Ascending aorta (tissue), 2 donors: ENCODE measurements at regions not wholly inside any gene's neighbourhood (a gene's known extent, or its start where the extent isn't known, plus 50 kb on each side); places are given as distances from the start of the nearest gene placed in this dataset.

Experiments
- DNase-seq, 2 donors: peaks; one replicate each; pipeline ENCODE4 v3.0.0-alpha.2; 2019; ENCODE audit warnings: low spot score in 2 of 2
- H3K27ac ChIP-seq, 2 donors: fragments of 200-600 bp; sonication (generic); one replicate each; pipeline ENCODE4 v1.5.1; 2016 to 2017; ENCODE audit warnings: mild to moderate bottlenecking in 1 of 2
- H3K27me3 ChIP-seq: fragments of 200-600 bp; sonication (generic); one replicate; pipeline ENCODE4 v1.5.1; 2017
- H3K36me3 ChIP-seq, 2 donors: fragments of 200-600 bp; sonication (generic); one replicate each; pipeline ENCODE4 v1.5.1; 2016
- H3K4me1 ChIP-seq, 2 donors: fragments of 200-600 bp; sonication (generic); one replicate each; pipeline ENCODE4 v1.5.1; 2016 to 2017; ENCODE audit warnings: mild to moderate bottlenecking in 1 of 2
- H3K4me3 ChIP-seq, 2 donors: fragments of 200-600 bp; sonication (generic); one replicate each; pipeline ENCODE4 v1.5.1; 2016 to 2017; ENCODE audit warnings: mild to moderate bottlenecking in 1 of 2
- H3K9me3 ChIP-seq, 2 donors: fragments of 200-600 bp; sonication (generic); one replicate each; pipeline ENCODE4 v1.5.1; 2016
- intact Hi-C: fragments of 100-400 bp; cut with DNase I; formaldehyde crosslinking; loops from one replicate; pipeline ENCODE4 v1.15.1; 2023
- TF ChIP-seq, protein P1 (sequence below), 3 experiments: fragments of 200-600 bp in 2 of 3; fragments of 450-650 bp in 1 of 3; sonication (generic) in 2 of 3; IDR thresholded peaks; one replicate each; pipeline ENCODE4 v1.5.1; 2016 to 2019; ENCODE audit warnings: antibody characterized with exemption in 3 of 3, mild to moderate bottlenecking in 1 of 3, moderate library complexity in 1 of 3

DNA sequence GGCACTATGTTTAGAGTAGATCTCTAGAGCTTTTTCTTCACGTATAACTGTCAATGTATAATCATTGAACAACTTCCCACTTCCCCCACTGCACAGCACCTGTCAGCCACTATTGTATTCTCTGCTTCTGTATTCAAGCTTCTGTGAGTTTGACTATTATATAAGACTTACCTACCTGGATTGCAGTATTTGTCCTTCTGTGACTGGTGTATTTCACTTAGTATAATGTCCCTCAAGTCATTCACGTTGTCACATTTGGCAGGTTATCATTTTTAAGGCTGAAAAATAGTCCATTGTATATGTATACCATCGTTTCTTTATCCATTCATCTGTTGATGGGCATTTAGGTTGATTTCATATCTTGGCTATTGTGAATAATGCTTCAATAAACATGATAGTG lies 969.5 kb upstream of the B3GALT2 start:
- no peaks in the 10 kb centered on the region for H3K4me1 ChIP-seq
- intact Hi-C loops, result no loop called here
- TF ChIP-seq, protein P1, sequence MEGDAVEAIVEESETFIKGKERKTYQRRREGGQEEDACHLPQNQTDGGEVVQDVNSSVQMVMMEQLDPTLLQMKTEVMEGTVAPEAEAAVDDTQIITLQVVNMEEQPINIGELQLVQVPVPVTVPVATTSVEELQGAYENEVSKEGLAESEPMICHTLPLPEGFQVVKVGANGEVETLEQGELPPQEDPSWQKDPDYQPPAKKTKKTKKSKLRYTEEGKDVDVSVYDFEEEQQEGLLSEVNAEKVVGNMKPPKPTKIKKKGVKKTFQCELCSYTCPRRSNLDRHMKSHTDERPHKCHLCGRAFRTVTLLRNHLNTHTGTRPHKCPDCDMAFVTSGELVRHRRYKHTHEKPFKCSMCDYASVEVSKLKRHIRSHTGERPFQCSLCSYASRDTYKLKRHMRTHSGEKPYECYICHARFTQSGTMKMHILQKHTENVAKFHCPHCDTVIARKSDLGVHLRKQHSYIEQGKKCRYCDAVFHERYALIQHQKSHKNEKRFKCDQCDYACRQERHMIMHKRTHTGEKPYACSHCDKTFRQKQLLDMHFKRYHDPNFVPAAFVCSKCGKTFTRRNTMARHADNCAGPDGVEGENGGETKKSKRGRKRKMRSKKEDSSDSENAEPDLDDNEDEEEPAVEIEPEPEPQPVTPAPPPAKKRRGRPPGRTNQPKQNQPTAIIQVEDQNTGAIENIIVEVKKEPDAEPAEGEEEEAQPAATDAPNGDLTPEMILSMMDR (IDR thresholded peaks at IDR 0.05), result no peak
- H3K9me3 ChIP-seq, result no peaks in the 10 kb centered on the region
- no peak overlapping the region for H3K4me3 ChIP-seq
- no peak for DNase-seq
- H3K27me3 ChIP-seq, result no peaks in the 10 kb centered on the region
- no peaks in the 10 kb centered on the region for H3K36me3 ChIP-seq
- no peak overlapping the region for H3K27ac ChIP-seq

DNA sequence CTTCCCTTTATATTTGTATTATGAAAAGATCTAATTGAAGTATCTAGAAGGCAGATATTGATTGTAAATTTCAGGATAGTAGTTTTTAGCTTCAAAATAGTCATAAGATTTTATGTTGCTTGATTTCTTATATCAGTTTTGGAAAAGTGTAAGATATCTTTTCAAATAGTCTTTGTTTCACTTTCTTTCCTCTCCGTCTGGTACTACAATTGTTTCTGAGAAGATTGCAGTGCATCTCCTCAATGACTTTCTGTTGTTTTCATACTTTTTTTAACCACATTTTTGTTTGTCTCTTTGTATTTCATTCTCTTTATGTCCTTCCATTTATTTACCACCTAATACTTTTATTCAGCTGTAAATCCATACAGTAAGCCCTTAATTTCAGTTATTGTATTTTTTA lies 964.6 kb upstream of the B3GALT2 start:
- H3K4me1 ChIP-seq, result no peaks in the 10 kb centered on the region
- no peak for DNase-seq
- no peaks in the 10 kb centered on the region for H3K9me3 ChIP-seq
- TF ChIP-seq, protein P1 (IDR thresholded peaks at IDR 0.05), result no peak
- intact Hi-C loops, result no loop called here
- H3K27me3 ChIP-seq, result no peaks in the 10 kb centered on the region
- no peaks in the 10 kb centered on the region for H3K36me3 ChIP-seq
- H3K4me3 ChIP-seq, result no peak overlapping the region
- no peak overlapping the region for H3K27ac ChIP-seq

DNA sequence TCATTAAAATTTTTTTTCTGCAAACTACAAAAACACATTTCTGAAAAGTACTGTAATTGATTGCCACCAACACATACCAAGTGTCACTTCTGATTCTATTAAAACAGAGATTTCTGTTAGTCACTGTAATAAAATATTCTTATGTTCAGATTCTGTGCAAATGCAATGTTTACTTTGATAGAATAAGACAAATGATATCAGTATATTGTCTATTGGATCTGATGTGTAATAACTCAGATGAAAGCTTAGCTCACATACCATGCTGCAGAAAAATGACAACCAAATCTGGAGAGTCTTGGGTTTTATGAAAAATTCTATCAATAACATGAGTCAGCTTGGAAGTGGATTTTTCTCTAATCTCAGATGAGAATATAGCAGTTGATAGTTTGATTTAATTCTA lies 963.8 kb upstream of the B3GALT2 start:
- TF ChIP-seq, protein P1 (IDR thresholded peaks at IDR 0.05), result no peak

DNA sequence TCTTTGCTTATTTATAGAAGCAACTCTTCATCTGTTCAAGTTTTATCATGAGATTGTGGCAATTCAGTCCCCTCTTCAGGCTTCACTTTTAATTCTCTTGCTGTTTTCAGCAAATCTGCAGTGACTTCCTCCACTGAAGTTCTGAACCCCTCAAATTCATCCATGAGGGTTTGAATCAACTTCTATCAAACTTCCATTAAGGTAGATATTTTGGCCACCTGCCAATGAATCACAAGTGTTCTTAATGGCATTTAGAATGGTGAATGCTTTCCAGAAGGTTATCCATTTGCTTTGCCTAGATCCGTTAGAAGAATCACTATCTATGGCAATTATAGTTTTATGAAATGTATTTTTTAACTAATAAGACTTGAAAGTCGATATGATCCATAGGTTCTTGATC lies 946.7 kb upstream of the B3GALT2 start:
- no peak for DNase-seq
- TF ChIP-seq, protein P1 (IDR thresholded peaks at IDR 0.05), result no peak
- H3K27me3 ChIP-seq, result no peaks in the 10 kb centered on the region
- no peaks in the 10 kb centered on the region for H3K4me1 ChIP-seq
- no peaks in the 10 kb centered on the region for H3K9me3 ChIP-seq
- intact Hi-C loops, result no loop called here
- no peaks in the 10 kb centered on the region for H3K36me3 ChIP-seq
- H3K4me3 ChIP-seq, result no peak overlapping the region
- H3K27ac ChIP-seq, result no peak overlapping the region

More for the DNA sequence above, 963.8 kb upstream of the B3GALT2 start:
- intact Hi-C loops, result no loop called here
- no peaks in the 10 kb centered on the region for H3K4me1 ChIP-seq
- H3K4me3 ChIP-seq, result no peak overlapping the region
- H3K27me3 ChIP-seq, result no peaks in the 10 kb centered on the region
- no peak for DNase-seq
- no peaks in the 10 kb centered on the region for H3K9me3 ChIP-seq
- no peaks in the 10 kb centered on the region for H3K36me3 ChIP-seq
- no peak overlapping the region for H3K27ac ChIP-seq

DNA sequence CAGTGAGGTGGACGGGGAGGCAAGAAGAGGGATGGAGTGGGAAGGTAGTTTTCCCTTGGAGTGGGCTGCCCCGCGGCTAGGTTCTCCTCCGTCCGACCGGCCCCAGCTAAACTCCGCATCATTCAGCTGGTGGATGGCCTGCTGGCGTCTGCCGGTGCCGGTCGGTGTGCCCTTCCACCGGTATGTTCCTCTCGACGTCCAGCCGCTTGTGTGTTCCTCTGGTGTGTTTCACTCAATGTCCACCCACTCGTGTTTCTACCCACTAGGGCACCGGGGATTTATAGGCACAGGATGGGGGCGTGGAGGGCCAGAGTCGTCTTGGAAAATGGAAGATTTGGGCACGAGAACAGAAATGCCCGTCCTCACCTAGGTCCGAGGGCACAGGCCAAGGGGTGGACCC lies 931.7 kb upstream of the B3GALT2 start:
- Histone ChIP-seq H3K4me3 (no peak overlapping the region), H3K27ac (no peak overlapping the region), H3K27me3 (no peaks in the 10 kb centered on the region), H3K4me1 (no peaks in the 10 kb centered on the region), H3K9me3 (no peaks in the 10 kb centered on the region), H3K36me3 (no peaks in the 10 kb centered on the region)
- TF ChIP-seq, protein P1 (IDR thresholded peaks at IDR 0.05), result no peak
- no peak for DNase-seq
- intact Hi-C loops, result no loop called here

DNA sequence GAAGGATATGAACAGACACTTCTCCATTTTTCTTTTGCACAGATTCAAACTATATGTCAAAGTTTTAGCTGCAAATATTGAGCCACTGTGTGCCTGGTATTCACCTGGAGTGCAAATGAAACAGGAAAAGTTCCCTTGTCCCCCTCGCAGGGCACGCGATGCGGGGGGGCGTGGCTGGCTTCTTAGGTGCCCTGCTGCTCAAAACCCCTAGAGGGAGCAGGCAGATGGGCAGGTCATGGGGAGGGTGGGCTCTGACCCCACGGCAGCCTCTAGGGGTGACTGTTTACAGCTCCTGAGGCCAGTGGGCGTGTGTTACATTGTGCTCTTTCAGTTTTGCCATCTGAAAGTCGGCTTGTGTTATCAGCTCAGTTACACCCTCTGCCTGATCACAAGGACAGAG lies 931.2 kb upstream of the B3GALT2 start:
- DNase-seq, result no peak
- Histone ChIP-seq H3K36me3 (no peaks in the 10 kb centered on the region), H3K4me3 (no peak overlapping the region), H3K27ac (no peak overlapping the region), H3K27me3 (no peaks in the 10 kb centered on the region), H3K9me3 (no peaks in the 10 kb centered on the region), H3K4me1 (no peaks in the 10 kb centered on the region)
- intact Hi-C loops, result no loop called here
- TF ChIP-seq, protein P1 (IDR thresholded peaks at IDR 0.05), result no peak
